HL-60 (cell line): ENCODE measurements at regions not wholly inside any gene's neighbourhood (a gene's known extent, or its start where the extent isn't known, plus 50 kb on each side); places are given as distances from the start of the nearest gene placed in this dataset.

Source experiments
- DNase-seq, 2 experiments: peaks; one replicate each; pipeline ENCODE4 v3.0.0-alpha.2; 2010 to 2020; ENCODE audit warnings: low read depth in 1 of 2, low spot score in 1 of 2
- H3K27ac ChIP-seq: fragments of 250-450 bp; sonication (Bioruptor Pico); replicated peaks from 2 replicates; pipeline ENCODE4 v1.5.1; 2020; ENCODE audit warnings: mild to moderate bottlenecking, moderate library complexity
- H3K27me3 ChIP-seq: fragments of 250-450 bp; sonication (Bioruptor Pico); 2 replicates; pipeline ENCODE4 v1.5.1; 2021; ENCODE audit warnings: mild to moderate bottlenecking, moderate library complexity; ENCODE audit not compliant: insufficient read depth, poor library complexity, severe bottlenecking
- H3K4me3 ChIP-seq: replicated peaks from 2 replicates; pipeline ENCODE4 v1.5.1; 2011; ENCODE audit warnings: mild to moderate bottlenecking, control low read depth, low read length; ENCODE audit not compliant: insufficient read depth
- CTCF ChIP-seq: IDR thresholded peaks from one replicate; pipeline ENCODE4 v1.5.1; 2011; ENCODE audit warnings: low read length, control low read depth, inconsistent platforms; ENCODE audit not compliant: insufficient read depth
- GABPA ChIP-seq: IDR thresholded peaks from 2 replicates; pipeline ENCODE4 v1.6.1; 2012; ENCODE audit warnings: low read depth
- POLR2AphosphoS5 ChIP-seq: IDR thresholded peaks from 2 replicates; pipeline ENCODE4 v1.6.1; 2012; ENCODE audit warnings: low read depth
- REST ChIP-seq: IDR thresholded peaks from 2 replicates; pipeline ENCODE4 v1.6.1; 2012; ENCODE audit warnings: low read depth; ENCODE audit not compliant: insufficient replicate concordance
- SPI1 ChIP-seq: IDR thresholded peaks from 2 replicates; pipeline ENCODE4 v1.6.1; 2012; ENCODE audit warnings: low read depth, mild to moderate bottlenecking, borderline replicate concordance

- Histone ChIP-seq H3K27me3 (no peaks in the 10 kb centered on the region), H3K4me3 (no peak overlapping the region), H3K27ac (no peak overlapping the region)
- TF ChIP-seq GABPA (no peak), POLR2AphosphoS5 (no peak), SPI1 (no peak), REST (no peak), CTCF (no peak)
- DNase-seq = no peak
Measured at GRCh38 chr14:54040846-54041245, 84.2 kb upstream of the BMP4 start.

- no peaks in the 10 kb centered on the region for H3K27me3 ChIP-seq
- H3K27ac ChIP-seq = no peak overlapping the region
- DNase-seq = no peak
- no peak overlapping the region for H3K4me3 ChIP-seq
- TF ChIP-seq REST (no peak), CTCF (no peak), GABPA (no peak), SPI1 (no peak), POLR2AphosphoS5 (no peak)
Measured at GRCh38 chr14:54046250-54046649, 89.6 kb upstream of the BMP4 start.

GRCh38 chr14:54047645-54048308 is 91.2 kb upstream of the BMP4 start:
- H3K4me3 ChIP-seq = no peak overlapping the region
- TF ChIP-seq SPI1 (no peak), GABPA (no peak), REST (no peak), CTCF (no peak), POLR2AphosphoS5 (no peak)
- H3K27ac ChIP-seq = no peak overlapping the region
- no peaks in the 10 kb centered on the region for H3K27me3 ChIP-seq
- DNase-seq = no peak
